ENCODE measurements at regions not wholly inside any gene's neighbourhood (a gene's known extent, or its start where the extent isn't known, plus 50 kb on each side); places are given as distances from the start of the nearest gene placed in this dataset.

DNA sequence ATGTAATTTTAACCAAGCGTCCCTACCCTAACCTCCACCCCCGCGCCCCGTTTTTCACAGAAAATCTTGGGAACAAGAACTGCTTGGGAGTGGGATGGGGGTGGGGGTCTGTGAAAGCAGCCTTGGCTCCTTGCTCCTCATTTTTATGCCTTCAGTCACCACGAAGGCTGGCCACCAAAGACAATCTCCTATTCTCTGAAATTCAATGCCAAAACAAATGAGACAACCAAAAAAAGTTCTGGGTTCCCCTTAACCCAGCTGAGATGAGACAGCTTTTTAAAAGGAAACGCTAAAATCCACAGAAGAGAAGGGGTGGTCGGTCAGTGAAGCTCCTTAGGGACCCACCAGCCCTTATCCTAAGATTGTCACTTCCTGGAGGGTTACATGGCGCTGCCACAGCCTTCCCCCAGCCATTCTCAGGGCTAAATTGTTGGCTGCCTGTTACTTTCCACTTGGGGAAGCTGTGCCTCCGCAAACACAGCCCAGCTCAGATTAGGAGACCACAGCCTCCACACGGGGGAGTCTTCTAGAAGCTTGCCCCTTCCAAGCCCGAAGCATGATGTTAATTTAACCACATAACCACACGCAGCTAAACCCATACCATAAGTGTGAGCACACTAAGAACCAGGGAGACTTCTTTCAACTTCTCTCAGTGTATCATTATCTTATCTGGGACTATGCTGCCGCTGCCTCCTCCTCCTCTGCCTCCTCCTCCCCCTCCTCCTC, 136.3 kb downstream of the FOXD1 start:
- TF ChIP-seq, protein P1, sequence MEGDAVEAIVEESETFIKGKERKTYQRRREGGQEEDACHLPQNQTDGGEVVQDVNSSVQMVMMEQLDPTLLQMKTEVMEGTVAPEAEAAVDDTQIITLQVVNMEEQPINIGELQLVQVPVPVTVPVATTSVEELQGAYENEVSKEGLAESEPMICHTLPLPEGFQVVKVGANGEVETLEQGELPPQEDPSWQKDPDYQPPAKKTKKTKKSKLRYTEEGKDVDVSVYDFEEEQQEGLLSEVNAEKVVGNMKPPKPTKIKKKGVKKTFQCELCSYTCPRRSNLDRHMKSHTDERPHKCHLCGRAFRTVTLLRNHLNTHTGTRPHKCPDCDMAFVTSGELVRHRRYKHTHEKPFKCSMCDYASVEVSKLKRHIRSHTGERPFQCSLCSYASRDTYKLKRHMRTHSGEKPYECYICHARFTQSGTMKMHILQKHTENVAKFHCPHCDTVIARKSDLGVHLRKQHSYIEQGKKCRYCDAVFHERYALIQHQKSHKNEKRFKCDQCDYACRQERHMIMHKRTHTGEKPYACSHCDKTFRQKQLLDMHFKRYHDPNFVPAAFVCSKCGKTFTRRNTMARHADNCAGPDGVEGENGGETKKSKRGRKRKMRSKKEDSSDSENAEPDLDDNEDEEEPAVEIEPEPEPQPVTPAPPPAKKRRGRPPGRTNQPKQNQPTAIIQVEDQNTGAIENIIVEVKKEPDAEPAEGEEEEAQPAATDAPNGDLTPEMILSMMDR (IDR thresholded peaks at IDR 0.05): no peak
- no peak for TF ChIP-seq POLR2A (IDR thresholded peaks at IDR 0.05)
